Stimulated activated CD4-positive, alpha-beta T cell treated with anti-CD3 and anti-CD28 coated beads, Interleukin-12 subunit alpha, Interleukin-12 subunit beta, amount 100 ng/mL, for 4 hours (primary cell): ENCODE measurements at regions not wholly inside any gene's neighbourhood (a gene's known extent, or its start where the extent isn't known, plus 50 kb on each side); places are given as distances from the start of the nearest gene placed in this dataset.
A peak's percentile ranks its signal among the peaks of the same experiment; 100 is the strongest.
"Not testable (repeated sequence)": the region's sequence is repeated elsewhere in the genome, so short reads cannot be mapped to it uniquely, and the experiment has no call there.

Experiments
- DNase-seq: peaks from one replicate; pipeline ENCODE4 v3.0.0-alpha.2; 2020

DNA sequence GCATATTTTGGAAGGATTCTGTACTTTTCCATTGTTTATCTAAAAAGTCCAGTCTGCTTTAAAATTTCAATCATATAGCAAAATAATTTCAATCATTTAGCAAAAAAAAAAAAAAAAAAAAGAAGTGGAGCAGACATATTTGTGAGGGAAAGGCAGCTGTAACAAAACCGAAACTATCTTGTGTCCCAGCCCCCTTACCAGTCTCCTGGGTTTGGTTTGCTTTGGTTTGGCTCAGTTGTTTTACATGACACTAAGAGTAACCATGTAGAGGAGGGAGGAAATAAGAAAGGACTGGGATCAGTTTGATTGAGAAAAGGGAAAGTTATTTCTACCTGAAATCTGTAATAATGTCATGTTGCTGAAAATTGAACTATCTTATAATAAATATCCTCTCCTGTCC, 158.8 kb upstream of the GADL1 start:
- no peak for DNase-seq

DNA sequence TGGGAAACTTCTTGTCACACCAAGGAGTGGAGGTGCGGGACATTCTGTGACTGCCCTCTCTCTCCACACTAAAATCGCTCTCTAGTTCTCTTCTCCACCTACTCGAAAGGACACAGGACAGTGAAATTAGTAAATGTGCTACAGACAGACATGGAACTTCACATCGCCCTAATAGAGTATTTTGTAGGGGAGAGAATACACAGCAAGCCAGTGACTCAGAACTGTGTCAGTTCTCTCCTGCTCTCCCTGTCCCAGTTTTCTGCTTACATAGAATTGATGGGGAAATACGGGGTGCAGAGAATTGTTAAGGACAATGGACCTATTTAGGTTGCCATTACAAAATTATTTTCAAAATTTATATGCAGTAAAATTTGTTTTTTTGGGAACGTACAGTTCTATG, 159.6 kb upstream of the GADL1 start:
- DNase-seq, result no peak

DNA sequence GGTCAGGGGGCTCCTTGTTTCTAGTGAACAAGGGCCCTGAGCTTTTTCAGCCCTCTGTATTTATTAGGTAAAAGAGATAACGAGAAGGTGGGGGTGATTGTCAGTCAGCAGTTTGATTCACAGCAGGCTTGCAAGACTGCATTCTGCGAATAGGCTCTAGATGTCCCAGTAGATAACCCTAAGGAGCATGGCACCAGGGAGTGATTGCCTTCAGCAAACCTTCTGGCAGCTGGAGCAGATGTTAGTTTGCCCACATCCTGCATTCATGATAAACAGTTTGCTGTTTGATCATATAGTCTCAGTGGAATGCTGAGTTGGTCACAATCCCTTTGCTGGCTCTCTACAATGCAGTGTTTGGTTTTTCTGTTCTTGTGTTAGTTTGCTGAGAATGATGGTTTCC, 161.3 kb upstream of the GADL1 start:
- no peak for DNase-seq

DNA sequence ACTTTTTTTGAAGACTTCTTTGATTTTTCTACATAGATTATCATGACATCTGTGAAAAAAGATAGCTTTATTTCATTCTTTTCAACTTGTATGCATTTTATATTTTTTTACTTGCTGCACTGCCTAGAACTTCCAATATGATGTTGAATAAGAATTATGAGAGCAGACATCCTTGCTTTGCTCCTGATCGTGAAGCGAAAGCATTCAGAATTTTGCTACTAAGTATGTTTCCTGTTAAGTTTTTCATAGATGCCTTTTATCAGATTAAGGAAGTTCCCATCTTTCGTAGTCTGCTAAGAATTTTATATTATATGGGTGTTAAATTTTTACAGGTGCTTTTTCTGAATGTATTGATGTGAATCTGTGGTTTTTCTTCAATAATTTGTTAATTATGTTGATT, 163.4 kb upstream of the GADL1 start:
- DNase-seq, result no peak

DNA sequence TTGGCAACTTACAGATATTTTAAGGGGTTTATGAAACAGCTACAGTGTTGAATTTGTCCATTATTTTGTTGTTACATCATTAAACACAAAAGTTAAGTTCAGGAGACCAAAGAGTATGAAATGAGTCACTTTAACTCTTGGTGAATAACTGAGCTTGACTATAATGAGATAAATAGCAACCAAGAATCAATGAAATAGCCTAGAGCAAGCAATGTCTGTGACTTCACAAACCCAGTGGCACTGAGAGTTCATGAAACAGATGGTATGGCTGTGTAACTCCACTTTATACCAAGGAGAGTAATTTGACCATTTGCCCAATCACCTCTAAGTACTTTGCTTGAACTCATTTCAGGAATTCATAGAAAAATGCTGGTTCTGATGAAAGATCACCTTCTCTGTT, 169.6 kb upstream of the GADL1 start:
- DNase-seq, result no peak

DNA sequence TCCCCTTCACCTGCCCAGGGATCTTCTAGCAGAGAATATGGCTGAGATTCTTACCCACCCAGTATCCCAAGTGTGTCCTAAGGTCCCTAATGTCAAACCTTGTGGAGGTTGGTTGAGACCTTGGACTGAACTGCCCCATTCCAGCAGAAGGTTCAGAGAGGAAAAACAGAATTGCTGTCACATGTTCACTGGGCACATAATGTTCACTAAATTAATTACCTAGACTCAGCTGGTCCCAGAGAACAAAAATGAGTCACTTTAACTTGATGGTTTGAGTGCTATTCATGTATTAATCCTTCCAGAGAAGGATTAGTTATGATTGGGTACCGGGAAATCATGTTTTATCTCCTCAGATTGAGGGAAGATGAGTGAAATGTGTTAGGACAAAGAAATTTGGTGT, 171.3 kb upstream of the GADL1 start:
- DNase-seq, result no peak

DNA sequence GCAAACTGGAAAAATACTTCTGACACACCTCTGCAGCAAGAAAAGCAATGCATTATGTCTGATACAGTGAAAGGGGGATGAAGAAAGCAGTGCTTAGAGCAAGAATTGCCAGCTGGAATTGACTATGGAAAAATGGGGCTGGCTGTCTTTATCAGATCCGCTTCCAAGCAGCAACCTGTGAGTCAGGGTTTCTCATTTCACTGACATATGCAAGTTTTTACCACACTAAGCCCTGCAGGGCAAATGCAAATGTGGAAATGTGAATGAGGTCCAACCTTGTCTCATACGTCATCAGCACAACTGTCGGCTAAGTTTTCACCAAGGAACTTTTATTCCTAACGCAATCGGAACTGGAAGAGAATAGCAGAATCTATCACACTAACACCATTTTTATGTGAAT, 172.5 kb upstream of the GADL1 start:
- no peak for DNase-seq

DNA sequence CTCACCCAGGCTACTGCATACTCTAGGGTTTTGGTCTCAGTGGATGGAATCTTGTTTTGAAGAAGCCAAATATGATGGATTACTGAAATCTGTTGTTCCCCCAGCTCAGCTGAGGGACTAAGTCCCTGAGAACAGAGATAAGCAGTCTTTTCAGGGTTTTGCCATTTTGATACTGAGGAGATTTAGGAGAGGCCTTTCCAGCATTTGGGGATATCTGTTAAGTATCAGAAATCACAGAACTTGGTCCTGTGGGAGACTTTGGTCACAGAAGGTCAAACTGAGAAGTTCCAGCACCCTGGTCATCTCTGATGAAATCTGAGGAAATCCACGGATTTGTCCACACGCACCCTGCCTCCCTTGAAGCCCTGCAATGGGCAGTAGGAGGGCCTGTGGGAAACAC, 181.0 kb upstream of the GADL1 start:
- DNase-seq, result no peak

DNA sequence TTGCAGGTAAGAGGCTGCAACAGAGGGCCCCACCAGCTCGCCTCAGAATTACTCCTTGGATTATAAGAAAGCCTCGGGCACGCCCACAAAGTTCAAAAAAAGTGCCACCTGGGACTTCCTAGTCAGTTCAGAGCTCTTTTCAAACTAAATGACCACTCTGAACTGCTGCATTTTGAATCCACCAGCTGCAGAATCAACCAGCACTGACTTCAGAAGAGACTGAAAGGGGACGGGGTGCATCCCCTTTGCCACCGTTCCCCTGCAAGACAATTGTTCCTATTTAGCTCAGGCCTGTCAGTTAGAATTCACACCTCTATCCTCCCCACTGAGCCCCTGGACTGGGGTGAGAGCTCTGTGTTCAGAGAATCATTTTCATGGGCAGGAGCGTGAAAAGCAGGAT, 181.4 kb upstream of the GADL1 start:
- no peak for DNase-seq

DNA sequence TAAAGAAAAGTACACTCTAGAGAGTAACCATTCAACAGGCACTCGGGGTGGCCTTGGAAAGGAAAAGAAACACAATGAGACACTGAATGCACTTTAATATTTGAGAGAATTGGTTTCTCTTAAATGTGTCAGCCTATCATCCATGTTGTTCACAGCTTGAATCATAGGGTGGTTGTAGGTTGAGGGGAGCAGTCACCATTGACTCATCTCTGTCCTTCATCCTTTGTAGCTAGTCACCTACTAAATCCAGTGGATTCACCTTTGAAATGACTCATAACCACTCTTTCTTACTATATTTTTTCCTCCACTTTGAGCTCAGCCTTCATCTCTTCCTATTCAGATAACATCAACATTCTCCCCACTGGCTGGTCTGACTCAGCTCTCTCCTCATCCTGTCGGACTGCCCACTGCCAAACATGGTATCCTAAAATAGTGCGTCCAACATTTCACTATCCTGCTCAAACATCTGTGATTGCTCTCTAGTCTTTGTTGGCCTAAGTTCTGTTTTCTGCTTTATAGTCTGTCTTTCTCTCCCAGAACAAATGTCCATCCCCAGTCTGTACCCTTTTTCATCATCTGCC, 182.7 kb upstream of the GADL1 start:
- DNase-seq, result peak; percentile 18

DNA sequence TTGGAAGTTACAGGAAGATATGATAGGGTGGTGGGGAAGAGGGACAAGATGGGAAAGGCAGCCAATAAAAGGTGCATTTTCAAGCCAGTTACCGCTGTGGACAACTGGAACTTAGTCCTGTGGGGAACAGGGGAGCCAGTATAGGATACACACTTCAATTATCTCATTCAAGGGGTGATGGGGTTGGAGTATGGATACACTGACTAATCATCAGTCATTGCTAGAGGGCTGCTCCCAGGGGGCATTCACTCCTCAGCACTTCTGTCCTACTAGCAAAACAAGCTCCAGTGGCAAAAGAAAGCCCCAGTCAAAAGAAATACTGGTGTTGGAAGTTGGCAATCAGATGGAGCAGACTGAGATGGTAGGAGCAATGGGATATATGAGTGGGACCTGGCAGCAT, 183.4 kb upstream of the GADL1 start:
- DNase-seq, result no peak

DNA sequence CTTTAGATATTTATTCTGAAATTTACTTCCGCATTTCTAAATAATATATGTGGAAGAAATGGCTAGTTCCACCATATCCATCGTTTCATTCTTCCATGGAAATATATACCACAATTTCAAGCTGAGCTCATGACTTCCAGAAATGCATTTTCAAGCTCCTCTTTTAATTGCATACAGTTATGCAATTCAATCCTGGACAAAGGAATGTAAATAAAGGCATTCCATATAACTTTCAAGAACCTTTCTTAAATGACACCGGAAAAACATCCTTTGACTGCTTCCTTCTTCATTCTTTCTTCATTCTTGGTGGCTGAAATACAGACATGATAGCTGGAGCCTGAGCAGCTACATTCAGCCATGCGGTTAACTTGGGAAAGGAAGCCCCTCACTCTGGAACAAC, 185.2 kb upstream of the GADL1 start:
- no peak for DNase-seq

DNA sequence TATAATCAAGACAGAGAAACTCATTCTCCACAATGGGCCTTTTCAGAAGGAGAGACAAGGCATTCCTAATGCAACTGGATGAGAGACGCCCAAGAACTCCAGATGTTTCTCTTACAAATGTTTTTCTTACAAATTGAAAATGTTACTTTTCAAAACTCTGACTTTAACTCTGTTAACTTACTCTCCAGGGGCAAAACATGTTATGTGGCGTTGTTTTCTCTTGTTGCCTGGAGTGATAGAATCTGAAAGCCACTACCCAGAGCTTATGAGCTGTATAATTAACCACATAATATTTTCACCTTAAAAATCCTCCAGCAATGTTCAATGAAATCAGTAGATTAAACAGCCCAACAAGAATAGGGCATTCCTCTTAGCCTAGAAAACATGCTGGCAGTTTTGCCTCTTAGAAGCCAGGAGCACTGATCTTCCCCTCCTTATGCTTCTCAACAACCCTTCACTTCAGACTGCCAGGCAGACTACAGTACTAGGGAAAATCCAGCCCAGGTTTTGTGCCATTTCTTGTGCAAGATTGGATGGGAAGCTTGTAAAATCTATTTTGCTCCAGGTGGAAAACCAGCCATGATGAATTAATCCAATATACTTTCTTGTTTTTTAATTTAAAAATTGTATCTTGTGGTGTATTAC, 186.7 kb upstream of the GADL1 start:
- DNase-seq, result no peak

DNA sequence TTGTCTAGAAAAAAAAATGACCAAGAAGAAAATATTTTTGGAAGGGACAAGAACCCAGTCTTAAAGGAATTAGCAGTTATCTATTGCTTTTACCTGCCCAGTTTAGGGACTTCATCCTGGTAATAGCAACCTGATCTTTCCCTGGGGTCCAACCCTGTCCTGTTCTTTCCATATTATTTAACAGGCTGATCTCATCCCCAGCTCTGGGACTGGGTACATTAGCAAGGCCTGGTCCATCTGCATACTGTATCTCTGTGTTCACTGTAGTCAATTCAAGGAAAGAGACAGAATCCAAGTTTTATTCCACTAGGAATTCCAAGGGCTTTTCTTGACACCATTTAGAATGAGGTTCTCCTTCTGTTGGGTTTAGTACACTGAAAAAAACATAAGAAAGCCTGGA, 191.7 kb upstream of the GADL1 start:
- no peak for DNase-seq

DNA sequence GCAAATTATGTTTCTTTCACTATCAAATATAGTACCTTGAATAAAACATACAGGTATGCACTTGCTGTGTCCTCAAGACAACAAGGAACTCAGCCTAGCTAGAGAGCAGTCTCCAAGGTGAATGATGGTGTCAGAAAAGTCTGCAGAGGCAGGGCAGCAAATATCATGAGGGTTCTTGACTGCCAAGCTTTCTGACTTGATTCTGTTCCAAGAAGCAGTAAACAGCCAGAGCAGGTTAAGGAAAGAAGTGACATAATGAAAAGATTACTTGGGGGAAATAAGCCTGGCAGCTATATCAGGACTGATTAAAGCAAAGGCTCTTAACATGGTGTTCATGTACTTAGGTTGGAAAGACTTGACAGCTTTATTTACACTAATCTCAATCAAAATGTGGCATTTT, 192.2 kb upstream of the GADL1 start:
- no peak for DNase-seq

DNA sequence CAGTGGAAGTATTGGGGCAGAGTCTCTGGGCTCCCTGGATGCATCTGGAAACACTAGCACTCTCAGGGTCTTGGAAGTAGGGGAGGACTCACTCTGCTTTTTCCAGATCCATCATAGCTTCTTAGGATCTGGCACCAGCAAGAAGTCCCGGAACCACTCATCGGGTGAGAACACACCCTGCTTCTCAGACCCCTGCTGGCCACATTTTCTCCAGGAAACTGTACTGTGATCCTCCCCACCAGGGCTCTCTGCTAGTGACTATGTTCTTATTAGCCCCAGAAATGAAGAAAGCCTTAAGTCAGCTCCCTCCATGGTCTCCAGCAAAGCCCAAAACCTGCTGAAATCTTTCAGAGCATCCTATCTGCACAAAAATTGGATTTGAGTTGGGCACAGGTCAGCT, 197.3 kb upstream of the GADL1 start:
- no peak for DNase-seq

DNA sequence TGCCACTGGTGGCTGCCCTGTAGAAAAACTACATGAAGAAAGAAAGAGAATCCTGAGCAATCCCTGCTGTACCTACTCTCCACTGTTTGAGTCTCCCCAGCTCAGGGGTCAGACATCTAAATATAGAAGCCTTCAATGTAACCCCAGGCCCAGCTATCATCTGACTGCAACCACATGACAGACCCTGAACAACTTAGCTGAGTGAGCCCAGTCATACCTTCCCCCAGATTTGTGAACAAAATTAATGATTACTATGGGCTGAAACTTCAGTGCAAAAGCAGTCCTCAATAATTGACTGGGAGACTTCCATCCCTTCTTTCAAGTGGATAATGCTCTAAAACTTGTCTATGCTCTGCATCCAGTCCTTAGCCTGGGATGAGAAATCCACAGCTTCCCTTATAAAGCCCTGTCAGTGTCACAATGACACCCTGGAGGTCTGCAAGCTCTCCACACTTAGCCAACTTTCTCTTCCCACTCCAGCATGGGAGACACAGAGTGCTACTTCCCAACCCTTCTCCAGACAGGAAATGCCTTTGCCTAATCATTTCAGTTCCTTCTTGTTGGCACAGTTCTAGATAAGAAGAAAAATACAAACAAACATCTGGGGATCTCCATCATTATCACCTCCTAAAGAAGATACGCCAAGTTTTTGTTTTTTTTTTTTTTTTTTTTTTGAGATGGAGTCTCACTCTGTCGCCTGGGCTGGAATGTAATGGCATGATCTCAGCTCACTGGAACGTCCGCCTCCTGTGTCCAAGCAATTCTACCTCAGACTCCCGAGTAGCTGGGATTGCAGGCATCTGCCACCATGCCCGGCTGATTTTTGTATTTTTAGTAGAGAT, 198.5 kb upstream of the GADL1 start:
- no peak for DNase-seq

DNA sequence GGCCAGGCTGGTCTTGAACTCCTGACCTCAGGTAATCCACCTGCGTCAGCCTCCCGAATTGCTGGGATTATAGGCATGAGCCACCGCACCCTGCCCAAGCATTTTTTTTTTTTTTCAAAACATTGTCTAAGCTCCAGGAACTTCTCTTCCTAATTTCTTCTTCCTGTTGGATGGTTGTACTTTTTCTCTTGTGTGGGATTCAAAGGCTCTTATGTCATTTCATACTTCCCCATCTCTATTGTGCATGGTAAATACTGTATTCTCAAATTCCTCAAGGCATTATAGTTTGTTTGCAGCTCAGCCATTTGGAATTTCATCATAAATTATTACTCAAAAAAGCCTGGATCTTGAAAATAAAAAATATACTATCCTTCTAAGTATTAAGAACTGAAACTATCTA, 199.1 kb upstream of the GADL1 start:
- no peak for DNase-seq

DNA sequence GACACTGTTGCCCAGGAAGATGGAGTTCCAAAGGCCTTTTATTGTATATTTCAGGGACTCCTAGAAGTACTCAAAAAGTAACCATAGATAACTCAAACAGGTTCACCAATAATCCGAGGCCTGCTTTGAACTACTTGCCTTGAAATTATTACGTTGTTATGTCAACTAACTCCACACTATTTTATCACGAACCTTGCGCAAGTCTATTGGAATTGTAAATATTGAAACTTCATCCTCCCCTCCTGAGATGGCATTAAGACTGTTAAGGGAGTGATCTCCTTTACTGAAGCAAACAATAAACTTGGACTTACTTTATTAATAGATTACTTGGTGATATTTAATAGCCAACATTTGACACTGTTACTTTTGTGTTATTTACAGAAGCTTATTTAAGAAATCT, 199.6 kb upstream of the GADL1 start:
- no peak for DNase-seq

DNA sequence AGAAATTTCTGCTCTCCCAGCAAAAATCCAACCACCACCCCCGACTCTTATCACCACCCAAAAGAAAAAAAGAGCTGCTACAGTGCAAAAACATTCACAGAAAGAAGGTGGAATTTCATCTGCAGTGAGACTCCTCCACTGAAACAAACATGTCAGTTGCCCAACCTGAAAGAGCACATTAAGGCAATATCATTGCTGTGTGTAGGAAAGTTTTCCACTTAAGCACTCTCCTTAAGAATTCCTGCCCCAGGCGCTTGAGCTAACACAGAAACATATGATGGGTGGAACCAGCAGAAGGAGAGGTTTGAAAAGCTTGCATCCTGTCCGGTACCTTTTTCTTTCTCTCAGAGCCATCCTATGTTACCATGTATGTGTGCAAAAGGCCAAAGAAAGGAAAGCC, 200.8 kb upstream of the GADL1 start:
- no peak for DNase-seq

DNA sequence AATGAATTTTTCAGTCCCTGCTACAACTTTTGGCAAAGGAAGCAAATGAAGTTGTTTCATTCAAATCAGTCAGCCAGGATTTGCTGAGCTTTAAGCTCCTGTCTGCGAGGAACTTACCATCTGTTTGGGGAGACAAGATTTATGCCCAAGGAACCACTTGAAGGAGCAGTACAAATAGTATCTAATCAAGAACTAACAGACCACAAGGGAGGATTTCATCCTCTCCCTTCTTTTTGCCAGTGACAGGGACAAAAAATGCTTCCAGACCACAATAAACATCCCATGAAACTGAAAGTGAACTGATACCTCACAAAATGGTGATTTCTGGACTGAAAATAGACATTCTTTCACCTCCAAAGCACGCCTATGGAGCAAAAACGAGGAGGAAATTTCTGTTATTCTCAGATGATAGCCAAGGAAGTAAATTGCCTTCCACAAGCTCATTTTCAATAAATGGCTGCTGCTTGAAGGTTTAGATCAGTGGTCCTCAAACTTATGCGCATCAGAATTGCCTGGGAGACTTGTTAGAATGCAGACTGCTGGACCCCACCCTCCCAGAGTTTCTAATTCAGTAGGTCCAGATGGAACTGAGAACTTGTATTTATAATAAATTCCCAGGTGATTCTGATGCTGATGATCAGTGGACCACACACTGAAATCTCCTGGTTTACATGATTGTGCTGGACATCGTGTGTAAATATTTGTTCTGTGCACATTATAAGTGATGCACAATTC, 202.4 kb upstream of the GADL1 start:
- no peak for DNase-seq

DNA sequence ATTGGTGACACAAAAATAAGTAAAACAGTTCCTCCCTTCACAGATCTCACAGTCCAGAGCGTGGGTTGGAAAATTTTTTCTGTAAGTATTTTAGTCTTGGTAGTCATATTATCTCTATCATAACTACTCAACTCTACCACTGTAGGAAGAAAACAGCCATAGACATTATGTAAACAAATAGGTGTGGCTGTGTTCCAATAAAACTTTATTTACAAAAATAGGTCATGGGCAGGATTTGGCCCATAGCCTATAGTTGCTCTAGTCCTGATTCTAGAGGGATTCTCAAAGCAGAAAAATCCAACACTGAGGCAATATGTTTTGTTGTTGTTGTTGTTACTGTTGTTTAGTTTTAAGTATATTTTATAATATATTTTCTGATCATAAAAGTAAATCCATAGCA, 206.1 kb upstream of the GADL1 start:
- DNase-seq, result no peak

DNA sequence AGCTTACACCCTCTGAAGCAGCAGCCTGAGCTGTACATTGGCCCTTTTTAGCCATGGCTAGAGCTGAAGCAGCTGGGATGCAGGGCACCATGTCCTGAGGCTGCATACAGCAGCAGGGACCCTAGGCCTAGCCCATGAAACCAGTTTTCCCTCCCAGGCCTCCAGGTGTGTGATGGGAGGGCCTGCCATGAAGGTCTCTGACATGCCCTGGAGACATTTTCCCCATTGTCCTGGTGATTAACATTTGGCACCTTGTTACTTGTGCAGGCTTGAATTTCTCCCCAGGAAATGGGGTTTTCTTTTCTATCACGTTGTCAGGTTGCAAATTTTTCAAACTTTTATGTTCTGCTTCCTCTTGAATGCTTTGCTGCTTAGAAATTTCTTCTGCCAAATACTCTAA, 206.8 kb upstream of the GADL1 start:
- DNase-seq, result not testable (repeated sequence)
